ENCODE measurements at regions not wholly inside any gene's neighbourhood (a gene's known extent, or its start where the extent isn't known, plus 50 kb on each side); places are given as distances from the start of the nearest gene placed in this dataset.
"Not testable (repeated sequence)": the region's sequence is repeated elsewhere in the genome, so short reads cannot be mapped to it uniquely, and the experiment has no call there.

- no peak for DNase-seq
These were observed 253.6 kb downstream of the THBS2 start for GRCh38 chr6:169000022-169000421.

- no peak for DNase-seq
These were observed 254.3 kb downstream of the THBS2 start for GRCh38 chr6:168999392-168999791.

GRCh38 chr6:168996356-168996625 lies 257.4 kb downstream of the THBS2 start:
- no peak for DNase-seq

GRCh38 chr6:168995526-168996355 lies 257.9 kb downstream of the THBS2 start:
- DNase-seq, result no peak

- DNase-seq, result no peak
These were observed 258.7 kb downstream of the THBS2 start for GRCh38 chr6:168994956-168995355.

- no peak for DNase-seq
These were observed 261.1 kb downstream of the THBS2 start for GRCh38 chr6:168992446-168993144.

GRCh38 chr6:168991695-168992094 lies 262.0 kb downstream of the THBS2 start:
- DNase-seq, result not testable (repeated sequence)

GRCh38 chr6:168990019-168990751 lies 263.5 kb downstream of the THBS2 start:
- DNase-seq, result no peak

- DNase-seq, result no peak
These were observed 264.2 kb downstream of the THBS2 start for GRCh38 chr6:168989421-168989820.

- no peak for DNase-seq
These were observed 264.8 kb downstream of the THBS2 start for GRCh38 chr6:168988801-168989200.

GRCh38 chr6:168988280-168988679 lies 265.4 kb downstream of the THBS2 start:
- no peak for DNase-seq

- DNase-seq, result no peak
These were observed 267.9 kb downstream of the THBS2 start for GRCh38 chr6:168985705-168986104.

GRCh38 chr6:168983925-168984324 lies 269.7 kb downstream of the THBS2 start:
- no peak for DNase-seq

GRCh38 chr6:168981187-168981586 lies 272.5 kb downstream of the THBS2 start:
- no peak for DNase-seq

GRCh38 chr6:168979254-168979653 lies 274.4 kb downstream of the THBS2 start:
- no peak for DNase-seq

- no peak for DNase-seq
These were observed 281.5 kb downstream of the THBS2 start for GRCh38 chr6:168972128-168972527.

- DNase-seq, result no peak
These were observed 282.1 kb downstream of the THBS2 start for GRCh38 chr6:168971549-168971948.

GRCh38 chr6:168968801-168969200 lies 284.8 kb downstream of the THBS2 start:
- no peak for DNase-seq

- no peak for DNase-seq
These were observed 285.4 kb downstream of the THBS2 start for GRCh38 chr6:168968228-168968627.

GRCh38 chr6:168967281-168967925 lies 286.2 kb downstream of the THBS2 start:
- DNase-seq, result no peak

- no peak for DNase-seq
These were observed 289.4 kb downstream of the THBS2 start for GRCh38 chr6:168964138-168964835.

GRCh38 chr6:168962886-168963285 lies 290.8 kb downstream of the THBS2 start:
- DNase-seq, result no peak

- no peak for DNase-seq
These were observed 292.4 kb downstream of the THBS2 start for GRCh38 chr6:168961264-168961656.
